H1 (cell line): ENCODE measurements at regions not wholly inside any gene's neighbourhood (a gene's known extent, or its start where the extent isn't known, plus 50 kb on each side); places are given as distances from the start of the nearest gene placed in this dataset.

Source experiments
- CTCF ChIA-PET: fragments of 300-600 bp; sonication (Branson Sonifier 250); formaldehyde crosslinking; loops from one replicate; lab custom pipeline; 2021; ENCODE audit not compliant: partially characterized antibody; lab: Charles Lee
- POLR2A ChIA-PET: fragments of 300-600 bp; sonication (Branson Sonifier 250); formaldehyde crosslinking; loops from one replicate; lab custom pipeline; 2021; ENCODE audit warnings: inconsistent platforms; ENCODE audit not compliant: partially characterized antibody; lab: Charles Lee
- DNase-seq, 2 experiments: peaks; one replicate each; pipeline versions ENCODE4 v3.0.0 to v3.0.0-alpha.2; 2010 to 2022; ENCODE audit warnings: low spot score in 2 of 2, low read depth in 1 of 2, mixed read lengths in 1 of 2
- FAIRE-seq: peaks from 2 replicates; lab custom pipeline; 2011; peaks lifted over from hg19 to GRCh38; lab: Jason Lieb, UNC
- H2AFZ ChIP-seq: 2 replicates; pipeline ENCODE4 v1.8.1; 2012; ENCODE audit warnings: low read length, inconsistent platforms
- H2AK5ac ChIP-seq: 2 replicates; pipeline ENCODE4 v1.6.1; 2013; ENCODE audit warnings: low read depth, low read length
- H2BK120ac ChIP-seq: replicated peaks from 2 replicates; pipeline ENCODE3; 2013; ENCODE audit warnings: low read depth, low read length, inconsistent platforms
- H2BK12ac ChIP-seq: 2 replicates; pipeline ENCODE4 v1.6.1; 2013; ENCODE audit warnings: low read depth, low read length
- H2BK15ac ChIP-seq: 2 replicates; pipeline ENCODE4 v1.6.1; 2013; ENCODE audit warnings: low read length
- H2BK20ac ChIP-seq: 2 replicates; pipeline ENCODE4 v1.6.1; 2013; ENCODE audit warnings: low read length
- H2BK5ac ChIP-seq: 2 replicates; pipeline ENCODE4 v1.6.1; 2013; ENCODE audit warnings: low read depth, low read length
- H3K14ac ChIP-seq: 2 replicates; pipeline ENCODE4 v1.6.1; 2013; ENCODE audit warnings: inconsistent platforms; ENCODE audit not compliant: insufficient read length
- H3K18ac ChIP-seq: 2 replicates; pipeline ENCODE4 v1.6.1; 2013; ENCODE audit warnings: low read length; ENCODE audit errors: extremely low read depth
- H3K23ac ChIP-seq: 2 replicates; pipeline ENCODE4 v1.6.1; 2013; ENCODE audit warnings: inconsistent platforms; ENCODE audit not compliant: insufficient read length
- H3K23me2 ChIP-seq: 2 replicates; pipeline ENCODE4 v1.6.1; 2013; ENCODE audit warnings: low read depth, low read length
- H3K27ac ChIP-seq: 2 replicates; pipeline ENCODE4 v1.6.1; 2011; ENCODE audit warnings: low read depth, low read length, inconsistent platforms
- H3K27me3 ChIP-seq, 4 experiments: replicated peaks in 1 of 4; 1 replicate in 1 of 4; 2 replicates in 3 of 4; pipeline versions ENCODE4 v1.6.1 to v1.8.1; 2011 to 2013; ENCODE audit warnings: low read length in 3 of 4, mild to moderate bottlenecking in 3 of 4, inconsistent platforms in 2 of 4, mixed read lengths in 2 of 4, moderate library complexity in 1 of 4; ENCODE audit not compliant: control insufficient read depth in 3 of 4, insufficient read depth in 3 of 4; ENCODE audit errors: extremely low read depth in 1 of 4
- H3K36me3 ChIP-seq, 4 experiments: 2 replicates each; pipeline versions ENCODE4 v1.6.1 to v1.8.1; 2011 to 2013; ENCODE audit warnings: mild to moderate bottlenecking in 4 of 4, low read length in 3 of 4, moderate library complexity in 2 of 4, control low read depth in 1 of 4, inconsistent platforms in 1 of 4; ENCODE audit not compliant: insufficient read depth in 4 of 4, control insufficient read depth in 2 of 4
- H3K4ac ChIP-seq: replicated peaks from 2 replicates; pipeline ENCODE3; 2013; ENCODE audit warnings: low read length, low read depth, mixed read lengths, inconsistent platforms; ENCODE audit not compliant: insufficient read length
- H3K4me1 ChIP-seq, 4 experiments: replicated peaks in 1 of 4; 1 replicate in 1 of 4; 2 replicates in 3 of 4; pipeline versions ENCODE4 v1.6.1 to v1.8.1; 2011 to 2013; ENCODE audit warnings: low read length in 3 of 4, inconsistent platforms in 2 of 4, mixed read lengths in 1 of 4; ENCODE audit not compliant: insufficient read depth in 4 of 4, control insufficient read depth in 3 of 4
- H3K4me2 ChIP-seq, 2 experiments: 2 replicates each; pipeline versions ENCODE4 v1.6.1 to v1.8.1; 2011 to 2013; ENCODE audit warnings: low read depth in 2 of 2, low read length in 2 of 2, control low read depth in 1 of 2, inconsistent platforms in 1 of 2, mild to moderate bottlenecking in 1 of 2; ENCODE audit not compliant: insufficient read depth in 1 of 2
- H3K4me3 ChIP-seq, 4 experiments: fragments of 200-600, 300-600 bp in 1 of 4; sonication (generic), shearing (Covaris generic), sonication (Bioruptor Twin) in 1 of 4; 2 replicates each; pipeline versions ENCODE4 v1.5.1 to v1.8.1; 2011 to 2016; ENCODE audit warnings: low read length in 4 of 4, low read depth in 3 of 4, control low read depth in 2 of 4, inconsistent platforms in 2 of 4, mild to moderate bottlenecking in 2 of 4, mixed read lengths in 1 of 4, moderate library complexity in 1 of 4; ENCODE audit not compliant: insufficient read depth in 2 of 4; ENCODE audit errors: extremely low read depth in 1 of 4
- H3K56ac ChIP-seq: replicated peaks from 2 replicates; pipeline ENCODE3; 2013; ENCODE audit warnings: low read depth, mild to moderate bottlenecking, mixed read lengths, low read length, inconsistent platforms; ENCODE audit not compliant: insufficient read length
- H3K79me1 ChIP-seq: 2 replicates; pipeline ENCODE4 v1.6.1; 2013; ENCODE audit warnings: low read depth, low read length, control low read depth
- H3K79me2 ChIP-seq, 2 experiments: 2 replicates each; pipeline versions ENCODE4 v1.6.1 to v1.8.1; 2012 to 2013; ENCODE audit warnings: low read length in 2 of 2, mild to moderate bottlenecking in 2 of 2, inconsistent platforms in 1 of 2; ENCODE audit not compliant: insufficient read depth in 2 of 2, control insufficient read depth in 1 of 2
- H3K9ac ChIP-seq, 4 experiments: replicated peaks in 1 of 4; 1 replicate in 1 of 4; 2 replicates in 3 of 4; pipeline versions ENCODE4 v1.6.1 to v1.8.1; 2011 to 2013; ENCODE audit warnings: low read depth in 3 of 4, low read length in 3 of 4, control low read depth in 2 of 4, mild to moderate bottlenecking in 2 of 4, moderate library complexity in 2 of 4, inconsistent platforms in 1 of 4; ENCODE audit errors: extremely low read depth in 1 of 4
- H3K9me3 ChIP-seq, 2 experiments: 2 replicates each; pipeline versions ENCODE4 v1.6.1 to v1.8.1; 2012 to 2013; ENCODE audit warnings: mild to moderate bottlenecking in 2 of 2, moderate library complexity in 2 of 2, control low read depth in 1 of 2, inconsistent platforms in 1 of 2, low read depth in 1 of 2, low read length in 1 of 2, mixed read lengths in 1 of 2; ENCODE audit not compliant: insufficient read depth in 2 of 2
- H4K20me1 ChIP-seq, 2 experiments: replicated peaks in 1 of 2; 2 replicates each; pipeline versions ENCODE3 to v1.8.1; 2011 to 2013; ENCODE audit warnings: inconsistent platforms in 2 of 2, low read length in 2 of 2, mild to moderate bottlenecking in 1 of 2; ENCODE audit not compliant: insufficient read depth in 2 of 2, control insufficient read depth in 1 of 2
- H4K5ac ChIP-seq: 2 replicates; pipeline ENCODE4 v1.6.1; 2013; ENCODE audit warnings: low read length, low read depth, mixed read lengths, inconsistent platforms; ENCODE audit not compliant: insufficient read length
- H4K8ac ChIP-seq: 2 replicates; pipeline ENCODE4 v1.8.0; 2013; ENCODE audit warnings: mild to moderate bottlenecking, moderate library complexity, low read length, inconsistent platforms; ENCODE audit not compliant: insufficient read depth; ENCODE audit errors: extremely low read depth
- H4K91ac ChIP-seq: replicated peaks from 2 replicates; pipeline ENCODE3; 2013; ENCODE audit warnings: low read length, mixed read lengths, inconsistent platforms; ENCODE audit not compliant: insufficient read length
- CEBPB ChIP-seq: IDR thresholded peaks from 2 replicates; pipeline ENCODE4 v1.6.1; 2012; ENCODE audit warnings: low read depth, low read length
- EGR1 ChIP-seq: IDR thresholded peaks from 2 replicates; pipeline ENCODE4 v1.6.1; 2011; ENCODE audit warnings: low read depth, low read length, borderline replicate concordance
- MAFK ChIP-seq: IDR thresholded peaks from 2 replicates; pipeline ENCODE4 v1.6.1; 2012; ENCODE audit warnings: low read depth, mild to moderate bottlenecking, improper control_type of control experiment, low read length
- POLR2A ChIP-seq, 2 experiments: IDR thresholded peaks; 1 replicate in 1 of 2; 2 replicates in 1 of 2; pipeline ENCODE4 v1.6.1; 2011; ENCODE audit warnings: low read depth in 2 of 2, low read length in 2 of 2, mild to moderate bottlenecking in 2 of 2; ENCODE audit errors: control extremely low read depth in 1 of 2
- RXRA ChIP-seq: IDR thresholded peaks from 2 replicates; pipeline ENCODE4 v1.6.1; 2011; ENCODE audit warnings: low read depth, mild to moderate bottlenecking, low read length, moderate library complexity; ENCODE audit not compliant: insufficient read depth
- WGBS, 2 experiments: shearing (Covaris generic) in 1 of 2; methylation state at CpG; one replicate each; pipeline versions ENCODE4 v1.1.6 to v1.1.7; 2013 to 2015; ENCODE audit warnings: low lambda C conversion rate in 2 of 2, mixed read lengths in 2 of 2, inconsistent platforms in 1 of 2, low coverage in 1 of 2, missing lambda C conversion rate in 1 of 2; ENCODE audit not compliant: insufficient replicate concordance in 2 of 2, insufficient coverage in 1 of 2, insufficient read length in 1 of 2; ENCODE audit errors: extremely low coverage in 1 of 2, missing lambda C conversion rate in 1 of 2; 5-methylcytosine and 5-hydroxymethylcytosine counted together

GRCh38 chr2:55810622-55811020, 113.0 kb downstream of the EFEMP1 start:
- no peaks in the 10 kb centered on the region for H3K79me2 ChIP-seq
- H4K91ac ChIP-seq, result no peak overlapping the region
- no peak overlapping the region for H3K18ac ChIP-seq
- H3K36me3 ChIP-seq, result no peaks in the 10 kb centered on the region
- H2BK20ac ChIP-seq, result no peak overlapping the region
- no peaks in the 10 kb centered on the region for H3K79me1 ChIP-seq
- H4K8ac ChIP-seq, result no peak overlapping the region
- H3K27me3 ChIP-seq, result no peaks in the 10 kb centered on the region
- DNase-seq, result no peak
- H3K56ac ChIP-seq, result no peak overlapping the region
- H2AK5ac ChIP-seq, result no peak overlapping the region
- peaks cover 0 to 4% (median 1%) of the 10 kb centered on the region in 4 experiments; a peak in 2 of 7 replicates for H3K4me1 ChIP-seq
- no peak overlapping the region for H2BK12ac ChIP-seq
- H2AFZ ChIP-seq, result no peak overlapping the region
- no peak for FAIRE-seq
- no peak overlapping the region for H2BK120ac ChIP-seq
- H3K4me2 ChIP-seq, result no peak overlapping the region
- ChIA-PET POLR2A (no interaction called here), CTCF (no interaction called here)
- H3K4ac ChIP-seq, result no peak overlapping the region
- no peak overlapping the region for H3K27ac ChIP-seq
- no peak overlapping the region for H2BK15ac ChIP-seq
- H3K4me3 ChIP-seq, result no peak overlapping the region
- no peaks in the 10 kb centered on the region; the same call in 1 of the 2 replicates for H3K23me2 ChIP-seq
- H3K14ac ChIP-seq, result no peak overlapping the region
- no peak overlapping the region for H2BK5ac ChIP-seq
- H4K5ac ChIP-seq, result no peak overlapping the region
- H3K9ac ChIP-seq, result no peak overlapping the region
- WGBS, 2 experiments, result 97% methylated on average over 3 of the region's 3 CpGs; no CpG with 5 or more reads in 1 of the 2 experiments
- H4K20me1 ChIP-seq, result no peaks in the 10 kb centered on the region
- no peak overlapping the region for H3K23ac ChIP-seq
- peaks cover 2 to 9% of the 10 kb centered on the region in 2 experiments; a peak in 3 of 4 replicates for H3K9me3 ChIP-seq
- TF ChIP-seq RXRA (no peak), EGR1 (no peak), MAFK (no peak), POLR2A (IDR thresholded peaks at IDR 0.05; ENCODE audit: control extremely low read depth in 1 of 2, low read depth in 2 of 2, low read length in 2 of 2) (no peak), CEBPB (no peak)
